HG02884 (cell line): ENCODE measurements at regions not wholly inside any gene's neighbourhood (a gene's known extent, or its start where the extent isn't known, plus 50 kb on each side); places are given as distances from the start of the nearest gene placed in this dataset.
"Not testable (repeated sequence)": the region's sequence is repeated elsewhere in the genome, so short reads cannot be mapped to it uniquely, and the experiment has no call there.

ENCODE experiments used
- ATAC-seq: cut with Tn5 transposase; IDR thresholded peaks from one replicate; pipeline ENCODE4 v1.9.1; 2021; ENCODE audit warnings: mild to moderate bottlenecking, moderate library complexity; ENCODE audit not compliant: unreplicated experiment

DNA sequence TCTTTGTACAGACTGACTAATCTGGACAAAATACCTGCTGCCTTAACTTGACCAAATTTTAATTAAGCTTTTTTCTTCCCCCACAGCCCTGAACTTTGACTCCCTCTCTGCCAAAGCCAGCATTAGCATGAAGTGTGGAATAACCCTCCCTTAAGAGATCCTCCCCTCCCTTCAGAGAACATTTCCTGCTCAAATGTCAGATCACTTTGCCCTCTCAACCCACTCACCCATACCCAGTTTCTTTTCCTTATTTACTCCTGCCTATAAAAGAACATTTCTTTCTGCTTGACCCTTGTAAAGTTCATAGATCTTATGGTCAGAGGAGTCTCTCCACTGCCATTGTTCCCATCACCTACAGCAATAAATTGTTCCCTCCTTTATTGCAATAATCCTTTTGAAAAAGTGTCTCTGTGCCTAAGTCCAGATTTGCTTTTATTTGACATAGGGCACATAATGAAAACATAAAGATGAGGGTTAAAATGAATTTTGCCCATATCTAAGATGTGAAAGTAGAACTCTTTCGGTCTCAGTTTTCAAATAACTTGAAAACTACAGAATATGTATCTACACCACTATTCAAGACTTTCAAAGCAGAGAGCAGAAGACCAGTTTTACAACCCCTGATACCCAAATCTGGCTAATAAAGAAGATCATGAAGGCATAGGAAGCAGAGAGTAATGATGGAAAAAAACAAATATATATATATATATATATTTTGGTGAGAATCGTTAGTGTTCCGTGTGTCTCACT, 289.7 kb upstream of the ANXA10 start:
- ATAC-seq, result no peak

- no peak for ATAC-seq
These were observed 280.4 kb upstream of the ANXA10 start for GRCh38 chr4:167811958-167812357.

DNA sequence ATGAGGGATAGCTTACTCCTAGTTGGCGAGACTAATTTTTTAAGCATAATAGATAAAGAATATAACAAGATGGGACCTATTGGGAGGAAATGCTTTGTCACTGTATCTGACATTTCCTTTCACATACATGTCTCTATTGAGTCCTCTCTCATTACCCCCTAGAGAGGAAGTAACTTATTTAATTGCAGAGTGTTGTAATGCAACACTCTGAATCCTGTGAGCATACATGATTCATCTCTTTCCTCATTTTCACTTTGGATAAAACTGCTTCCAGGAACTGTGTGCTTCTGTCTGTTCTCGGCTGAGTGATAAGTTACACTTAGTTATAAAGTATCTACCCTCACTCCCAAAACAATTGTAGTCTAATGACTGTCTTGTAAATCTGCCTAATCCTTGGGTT, 266.1 kb upstream of the ANXA10 start:
- ATAC-seq, result no peak

DNA sequence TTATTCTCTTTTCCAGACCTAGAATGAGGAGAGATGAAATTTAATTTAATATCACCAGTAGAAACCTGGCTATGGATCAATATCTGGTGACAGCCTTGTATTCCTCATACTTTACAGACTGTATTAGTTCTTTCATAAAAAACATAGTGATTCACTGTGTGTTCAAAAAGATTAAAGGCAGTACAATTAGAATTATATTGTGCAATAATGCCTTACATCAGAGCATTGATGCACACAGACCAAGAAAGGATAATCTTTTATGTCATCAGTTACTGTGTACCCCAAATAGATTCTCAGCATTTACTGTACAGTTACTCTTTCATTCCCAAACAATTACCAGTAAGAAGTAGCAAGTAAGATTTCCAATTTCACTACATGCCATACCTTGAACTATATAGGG, 260.5 kb upstream of the ANXA10 start:
- no peak for ATAC-seq

- ATAC-seq, result no peak
These were observed 253.7 kb upstream of the ANXA10 start for GRCh38 chr4:167838686-167839085.

GRCh38 chr4:167842487-167842886, 249.8 kb upstream of the ANXA10 start:
- ATAC-seq, result no peak

DNA sequence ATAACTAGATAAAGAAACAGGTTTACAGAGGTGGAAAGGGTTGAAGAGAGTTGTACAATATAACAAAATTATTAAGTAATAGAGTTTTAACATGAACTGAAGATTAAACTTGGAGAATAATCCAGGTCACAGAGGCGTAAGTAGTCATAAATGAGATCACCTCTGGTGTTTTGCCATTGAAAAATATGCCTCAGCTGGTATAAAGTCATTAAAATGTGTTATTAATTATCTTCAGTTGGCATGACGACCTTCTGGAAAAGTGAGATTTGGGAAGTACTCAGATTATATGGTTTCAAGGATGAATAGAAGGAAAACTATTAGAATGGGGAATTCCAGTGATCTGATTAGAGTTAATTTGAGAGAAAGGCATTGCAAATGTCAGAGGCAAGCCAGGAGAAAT, 237.5 kb upstream of the ANXA10 start:
- ATAC-seq, result no peak

GRCh38 chr4:167858127-167858526, 234.2 kb upstream of the ANXA10 start:
- not testable (repeated sequence) for ATAC-seq

DNA sequence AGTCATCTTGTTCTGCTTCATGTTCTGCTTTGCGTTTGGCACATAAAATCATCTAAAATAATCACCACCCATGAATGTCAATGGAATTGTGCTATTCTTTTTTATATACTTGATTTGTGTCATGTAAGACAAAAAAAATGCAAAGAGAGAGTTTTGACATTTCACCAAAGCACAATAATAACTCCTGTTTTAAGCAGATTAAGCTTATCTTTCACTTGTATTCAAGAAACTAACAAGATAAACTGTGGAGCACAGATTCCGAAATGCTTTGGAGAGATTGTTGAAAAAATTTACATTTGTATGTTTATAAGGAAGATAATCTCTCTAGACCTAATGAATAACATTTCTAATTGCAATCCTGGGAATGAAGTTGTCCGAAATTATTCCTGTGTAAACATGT, 225.1 kb upstream of the ANXA10 start:
- no peak for ATAC-seq

GRCh38 chr4:167868163-167868562, 224.2 kb upstream of the ANXA10 start:
- ATAC-seq, result no peak

GRCh38 chr4:167873496-167873895, 218.8 kb upstream of the ANXA10 start:
- ATAC-seq, result no peak

DNA sequence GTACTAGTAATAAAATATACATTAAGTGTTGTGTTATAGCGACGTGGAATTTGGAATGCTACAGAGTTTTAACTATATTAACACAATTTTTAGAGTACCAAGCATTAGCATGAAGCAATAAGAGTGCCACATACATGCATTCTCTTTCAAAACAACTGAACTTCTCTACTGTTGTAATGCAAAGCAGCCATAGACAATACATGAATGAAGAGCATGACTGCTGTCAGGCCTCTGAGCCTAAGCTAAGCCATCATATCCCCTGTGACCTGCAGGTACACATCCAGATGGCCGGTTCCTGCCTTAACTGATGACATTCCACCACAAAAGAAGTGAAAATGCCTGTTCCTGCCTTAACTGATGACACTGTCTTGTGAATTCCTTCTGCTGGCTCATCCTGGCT, 216.2 kb upstream of the ANXA10 start:
- not testable (repeated sequence) for ATAC-seq

GRCh38 chr4:167877826-167878225, 214.5 kb upstream of the ANXA10 start:
- not testable (repeated sequence) for ATAC-seq

- no peak for ATAC-seq
These were observed 209.1 kb upstream of the ANXA10 start for GRCh38 chr4:167883266-167883665.

DNA sequence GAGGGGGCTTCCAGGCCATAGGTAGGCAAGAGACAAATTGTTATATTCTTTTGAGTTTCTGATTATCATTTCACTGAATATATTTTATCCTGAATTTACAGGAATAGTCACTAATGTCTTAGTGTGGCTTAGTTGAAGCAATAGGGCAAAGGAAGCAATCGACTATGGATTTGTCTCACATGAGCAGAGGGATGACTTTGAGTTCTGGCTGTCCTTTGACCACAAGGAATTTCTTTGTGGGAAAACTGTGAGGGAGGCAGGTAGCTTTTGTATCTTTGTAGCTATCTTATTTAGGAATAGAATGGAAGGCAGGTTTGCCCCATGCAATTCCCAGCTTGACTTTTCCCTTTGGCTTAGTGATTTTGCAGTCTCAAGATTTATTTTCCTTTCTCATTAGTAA, 207.3 kb upstream of the ANXA10 start:
- no peak for ATAC-seq

GRCh38 chr4:167885872-167886271, 206.5 kb upstream of the ANXA10 start:
- ATAC-seq, result no peak

DNA sequence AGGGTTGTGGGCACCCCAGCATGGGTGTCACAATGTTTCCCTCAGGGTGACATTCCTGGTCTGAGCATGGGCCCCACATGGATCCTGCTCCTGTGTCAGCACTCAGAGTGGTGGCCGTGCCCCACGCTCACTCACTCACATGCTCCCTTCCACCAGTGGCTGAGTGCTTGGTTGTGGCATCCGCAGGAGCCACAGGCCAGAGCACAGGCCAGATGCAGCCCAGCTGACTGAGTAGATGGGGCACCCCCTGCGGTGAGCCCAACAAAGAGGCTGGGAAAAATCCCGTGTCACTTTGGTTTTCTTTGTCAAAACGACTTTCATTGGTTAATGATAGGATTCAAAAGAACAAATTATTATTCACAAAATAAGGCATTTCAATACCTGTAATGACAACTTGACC, 204.6 kb upstream of the ANXA10 start:
- ATAC-seq, result no peak

DNA sequence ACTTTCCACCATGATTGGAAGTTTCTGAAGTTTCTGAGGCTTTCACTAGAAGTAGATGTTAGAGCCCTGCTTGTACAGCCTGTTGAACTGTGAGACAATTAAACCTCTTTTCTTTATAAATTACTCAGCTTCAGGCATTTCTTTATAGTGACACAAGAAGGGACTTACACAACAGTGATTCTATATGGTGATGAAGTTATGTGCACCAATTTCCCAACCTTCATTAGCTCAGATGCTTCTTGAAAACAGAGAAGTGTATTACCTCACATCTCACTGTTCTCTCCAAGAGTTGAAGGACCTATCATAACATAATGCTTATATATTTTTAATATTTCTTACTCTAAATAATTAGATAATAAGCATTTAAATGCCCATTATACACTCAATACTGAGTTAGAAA, 202.1 kb upstream of the ANXA10 start:
- no peak for ATAC-seq

DNA sequence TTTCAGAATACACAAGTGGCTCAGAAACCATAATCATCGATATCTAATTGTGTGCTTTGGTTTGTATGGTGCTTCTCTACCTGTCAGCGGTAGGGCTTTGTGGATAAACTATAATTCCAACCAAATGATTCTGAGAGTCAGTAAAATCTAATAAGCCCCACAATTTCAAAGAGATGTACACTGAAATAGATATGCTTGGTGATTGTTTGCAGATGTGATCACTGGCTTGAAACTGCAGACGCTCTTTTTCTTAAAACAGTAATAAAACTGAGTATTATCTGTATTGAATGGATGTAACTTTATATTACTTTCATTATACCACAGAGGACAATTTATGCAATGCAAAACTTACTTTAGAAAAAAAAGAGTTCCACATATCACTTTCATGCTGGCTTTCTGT, 198.8 kb upstream of the ANXA10 start:
- ATAC-seq, result no peak

DNA sequence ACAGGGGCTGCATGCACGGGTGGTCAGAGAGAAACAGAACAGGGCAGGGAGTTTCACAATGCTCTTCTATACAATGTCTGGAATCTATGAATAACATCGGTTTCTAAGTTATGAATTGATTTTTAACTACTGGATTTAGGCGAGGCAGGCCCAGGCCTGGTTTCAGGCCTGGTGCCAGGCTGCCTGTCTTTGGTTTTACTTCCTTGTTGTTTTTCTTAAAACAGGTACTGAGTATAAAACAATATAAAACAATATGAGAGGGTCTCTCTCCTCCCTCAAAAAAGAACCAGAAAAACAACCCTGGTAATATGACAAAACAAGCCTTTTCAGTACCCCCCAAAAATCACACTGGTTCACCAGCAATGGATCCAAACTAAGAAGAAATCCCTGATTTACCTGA, 196.1 kb upstream of the ANXA10 start:
- ATAC-seq, result not testable (repeated sequence)

GRCh38 chr4:167897116-167897515, 195.2 kb upstream of the ANXA10 start:
- ATAC-seq, result no peak

DNA sequence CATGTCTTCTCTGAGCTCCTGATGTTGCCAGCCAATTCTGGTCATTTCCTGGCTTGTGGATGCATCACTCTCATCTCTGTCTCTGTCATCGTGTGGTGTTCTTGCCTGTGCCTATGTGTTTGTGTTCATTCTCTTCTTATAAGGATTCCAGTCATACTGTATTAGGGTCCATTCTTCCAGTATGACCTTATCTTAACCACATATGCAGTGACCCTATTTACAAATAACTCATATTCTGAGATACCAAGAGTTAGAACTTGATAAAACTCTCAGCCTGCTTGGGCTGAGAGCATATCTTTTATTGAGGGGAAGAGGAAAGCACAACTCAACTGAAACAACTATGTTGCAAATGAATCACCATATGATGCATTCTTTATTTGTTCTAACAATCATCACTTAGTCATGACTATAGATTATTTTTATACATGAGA, 189.0 kb upstream of the ANXA10 start:
- no peak for ATAC-seq

GRCh38 chr4:167906851-167907250, 185.5 kb upstream of the ANXA10 start:
- ATAC-seq, result no peak
